ENCODE measurements at regions not wholly inside any gene's neighbourhood (a gene's known extent, or its start where the extent isn't known, plus 50 kb on each side); places are given as distances from the start of the nearest gene placed in this dataset.

GRCh38 chr3:166556955-166557354 lies 719.7 kb upstream of the BCHE start:
- TF ChIP-seq ZNF384 (IDR thresholded peaks at IDR 0.05) (no peak), TARDBP (IDR thresholded peaks at IDR 0.05) (no peak), FOXA1 (IDR thresholded peaks at IDR 0.05) (no peak), FOXM1 (IDR thresholded peaks at IDR 0.05; ENCODE audit: borderline replicate concordance) (no peak)
- TF ChIP-seq, protein P1, sequence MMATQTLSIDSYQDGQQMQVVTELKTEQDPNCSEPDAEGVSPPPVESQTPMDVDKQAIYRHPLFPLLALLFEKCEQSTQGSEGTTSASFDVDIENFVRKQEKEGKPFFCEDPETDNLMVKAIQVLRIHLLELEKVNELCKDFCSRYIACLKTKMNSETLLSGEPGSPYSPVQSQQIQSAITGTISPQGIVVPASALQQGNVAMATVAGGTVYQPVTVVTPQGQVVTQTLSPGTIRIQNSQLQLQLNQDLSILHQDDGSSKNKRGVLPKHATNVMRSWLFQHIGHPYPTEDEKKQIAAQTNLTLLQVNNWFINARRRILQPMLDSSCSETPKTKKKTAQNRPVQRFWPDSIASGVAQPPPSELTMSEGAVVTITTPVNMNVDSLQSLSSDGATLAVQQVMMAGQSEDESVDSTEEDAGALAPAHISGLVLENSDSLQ (IDR thresholded peaks at IDR 0.05) = no peak
